Upper lobe of left lung (tissue), 6 donors: ENCODE measurements at regions not wholly inside any gene's neighbourhood (a gene's known extent, or its start where the extent isn't known, plus 50 kb on each side); places are given as distances from the start of the nearest gene placed in this dataset.

ENCODE experiments used
- ATAC-seq, 2 donors: fragments of 200-7000 bp; cut with Tn5 transposase; one replicate each; pipeline ENCODE4 v1.9.1; 2022; ENCODE audit warnings: mild to moderate bottlenecking in 2 of 2, moderate library complexity in 2 of 2; ENCODE audit not compliant: low FRiP score in 2 of 2
- DNase-seq, 2 donors: peaks; one replicate each; pipeline ENCODE4 v3.0.0-alpha.2; 2019 to 2020
- H3K27ac ChIP-seq, 4 donors: fragments of 200-600 bp; sonication (generic); one replicate each; pipeline ENCODE4 v1.5.1; 2016 to 2019
- H3K27me3 ChIP-seq, 4 donors: fragments of 200-600 bp; sonication (generic); one replicate each; pipeline ENCODE4 v1.5.1; 2017 to 2019
- H3K36me3 ChIP-seq, 4 donors: fragments of 200-600 bp; sonication (generic); one replicate each; pipeline ENCODE4 v1.5.1; 2016 to 2019
- H3K4me1 ChIP-seq, 4 donors: fragments of 200-600 bp; sonication (generic); one replicate each; pipeline ENCODE4 v1.5.1; 2018 to 2019
- H3K4me3 ChIP-seq, 4 donors: fragments of 200-600 bp; sonication (generic); one replicate each; pipeline ENCODE4 v1.5.1; 2017 to 2019; ENCODE audit warnings: mild to moderate bottlenecking in 2 of 4, moderate library complexity in 1 of 4
- H3K9me3 ChIP-seq, 4 donors: fragments of 200-600 bp; sonication (generic); one replicate each; pipeline ENCODE4 v1.5.1; 2018 to 2019
- CTCF ChIP-seq, 6 experiments: fragments of 450-650 bp in 4 of 6; fragments of 200-600 bp in 2 of 6; sonication (generic) in 2 of 6; IDR thresholded peaks; one replicate each; pipeline ENCODE4 v1.5.1; 2016 to 2019; ENCODE audit warnings: antibody characterized with exemption in 6 of 6
- EP300 ChIP-seq, 4 donors: sonication (generic); formaldehyde crosslinking; IDR thresholded peaks; one replicate each; pipeline ENCODE4 v1.5.1; 2017; ENCODE audit warnings: antibody characterized with exemption in 4 of 4, control low read depth in 2 of 4
- POLR2A ChIP-seq, 4 donors: fragments of 450-650 bp; IDR thresholded peaks; one replicate each; pipeline ENCODE4 v1.5.1; 2016 to 2017; ENCODE audit warnings: antibody characterized with exemption in 4 of 4, mild to moderate bottlenecking in 2 of 4
- POLR2AphosphoS5 ChIP-seq, 2 donors: sonication (generic); formaldehyde crosslinking; IDR thresholded peaks; one replicate each; pipeline ENCODE4 v1.5.1; 2017; ENCODE audit warnings: antibody characterized with exemption in 2 of 2
- WGBS, 2 donors: methylation state at CpG; one replicate each; pipeline ENCODE4 v1.1.5; 2017 to 2018; 5-methylcytosine and 5-hydroxymethylcytosine counted together
- donor health status: DM: no; HTN: no; CAD: no; lungs with moderate emphysema.
- donor health status: DM: no; HTN: yes; CAD: no; lungs with severe emphysema.

- Histone ChIP-seq H3K9me3 (no peaks in the 10 kb centered on the region), H3K27me3 (no peaks in the 10 kb centered on the region), H3K4me1 (peaks cover 0 to 5% (median 0%) of the 10 kb centered on the region in 4 donors), H3K27ac (no peak overlapping the region), H3K4me3 (no peak overlapping the region), H3K36me3 (no peaks in the 10 kb centered on the region)
- DNase-seq = no peak
- WGBS, 2 donors = 96 to 97% methylated on average over 4 of the region's 4 CpGs
- no peak for TF ChIP-seq EP300 (IDR thresholded peaks at IDR 0.05)
- TF ChIP-seq POLR2A (IDR thresholded peaks at IDR 0.05) = no peak
- no peak for TF ChIP-seq CTCF (IDR thresholded peaks at IDR 0.05)
- no peak for TF ChIP-seq POLR2AphosphoS5 (IDR thresholded peaks at IDR 0.05)
- ATAC-seq = no peak
Observed at GRCh38 chr2:176819306-176819705, 393.3 kb upstream of the HNRNPA3 start.

- DNase-seq (no peak), ATAC-seq (no peak)
- Histone ChIP-seq H3K27ac (no peak overlapping the region), H3K9me3 (no peaks in the 10 kb centered on the region), H3K4me3 (no peak overlapping the region), H3K36me3 (no peaks in the 10 kb centered on the region), H3K4me1 (no peaks in the 10 kb centered on the region), H3K27me3 (no peaks in the 10 kb centered on the region)
- TF ChIP-seq POLR2AphosphoS5 (IDR thresholded peaks at IDR 0.05) (no peak), CTCF (IDR thresholded peaks at IDR 0.05) (no peak), EP300 (IDR thresholded peaks at IDR 0.05) (no peak), POLR2A (IDR thresholded peaks at IDR 0.05) (no peak)
Observed at GRCh38 chr2:176820371-176820932, 392.1 kb upstream of the HNRNPA3 start.

- Histone ChIP-seq H3K27ac (no peak overlapping the region), H3K4me1 (no peaks in the 10 kb centered on the region), H3K27me3 (no peaks in the 10 kb centered on the region), H3K36me3 (no peaks in the 10 kb centered on the region), H3K4me3 (no peak overlapping the region), H3K9me3 (no peaks in the 10 kb centered on the region)
- ATAC-seq = no peak
- TF ChIP-seq EP300 (IDR thresholded peaks at IDR 0.05) (no peak), CTCF (IDR thresholded peaks at IDR 0.05) (no peak), POLR2A (IDR thresholded peaks at IDR 0.05) (no peak), POLR2AphosphoS5 (IDR thresholded peaks at IDR 0.05) (no peak)
- no peak for DNase-seq
- WGBS, 2 donors = 90 to 93% methylated on average over 4 of the region's 4 CpGs
Observed at GRCh38 chr2:176821350-176821749, 391.2 kb upstream of the HNRNPA3 start.

GRCh38 chr2:176822060-176822459 lies 390.5 kb upstream of the HNRNPA3 start:
- no peaks in the 10 kb centered on the region for H3K9me3 ChIP-seq
- WGBS, 2 donors = 63 to 97% methylated on average over 2 of the region's 2 CpGs
- TF ChIP-seq POLR2A (IDR thresholded peaks at IDR 0.05) = no peak
- H3K4me3 ChIP-seq = no peak overlapping the region
- no peaks in the 10 kb centered on the region for H3K27me3 ChIP-seq
- no peak for DNase-seq
- no peak for ATAC-seq
- H3K4me1 ChIP-seq = no peaks in the 10 kb centered on the region
- no peaks in the 10 kb centered on the region for H3K36me3 ChIP-seq
- no peak overlapping the region for H3K27ac ChIP-seq

GRCh38 chr2:176826356-176826755 lies 386.2 kb upstream of the HNRNPA3 start:
- WGBS, 2 donors = 75 to 81% methylated on average over 2 of the region's 2 CpGs
- no peaks in the 10 kb centered on the region for H3K9me3 ChIP-seq
- H3K4me3 ChIP-seq = no peak overlapping the region
- DNase-seq (no peak), ATAC-seq (no peak)
- no peak overlapping the region for H3K27ac ChIP-seq
- H3K36me3 ChIP-seq = no peaks in the 10 kb centered on the region
- H3K27me3 ChIP-seq = no peaks in the 10 kb centered on the region
- TF ChIP-seq POLR2AphosphoS5 (IDR thresholded peaks at IDR 0.05) (no peak), CTCF (IDR thresholded peaks at IDR 0.05) (no peak), EP300 (IDR thresholded peaks at IDR 0.05) (no peak), POLR2A (IDR thresholded peaks at IDR 0.05) (no peak)
- no peaks in the 10 kb centered on the region for H3K4me1 ChIP-seq
